HCT116 (cell line): ENCODE measurements at regions not wholly inside any gene's neighbourhood (a gene's known extent, or its start where the extent isn't known, plus 50 kb on each side); places are given as distances from the start of the nearest gene placed in this dataset.

Experiments
- ATAC-seq: fragments of 200-7000 bp; cut with Tn5 transposase; 2 replicates; pipeline ENCODE4 v1.9.1; 2020; ENCODE audit warnings: mild to moderate bottlenecking, moderate library complexity
- BruUV-seq: library from RNA; stranded (reverse); fragments of 400-500 nt; replicated peaks from 2 replicates; lab custom pipeline; 2021; lab: Mats Ljungman, UMichigan
- CTCF ChIA-PET: fragments of 300-600 bp; sonication (Branson Sonifier 250); formaldehyde crosslinking; loops from one replicate; lab custom pipeline; 2021; ENCODE audit warnings: antibody characterized with exemption; lab: Charles Lee
- POLR2A ChIA-PET: fragments of 300-600, 350-600 bp; sonication (Branson Sonifier 250); formaldehyde crosslinking; loops from one replicate; lab custom pipeline; 2021; ENCODE audit warnings: antibody characterized with exemption; lab: Charles Lee
- RAD21 ChIA-PET, 2 experiments: fragments of 300-600 bp; sonication (Branson Sonifier 250); formaldehyde crosslinking; loops; one replicate each; lab custom pipeline; 2023; ENCODE audit warnings: low total read pairs in 2 of 2; ENCODE audit not compliant: uncharacterized antibody in 2 of 2, unreplicated experiment in 2 of 2, low non-redundant PET in 1 of 2; lab: Charles Lee
- DNase-seq: peaks from one replicate; pipeline ENCODE4 v3.0.0-alpha.2; 2010; ENCODE audit warnings: low read depth, low spot score
- H2AFZ ChIP-seq: fragments of 200-600 bp; shearing (Covaris generic), sonication (generic); 2 replicates; pipeline ENCODE4 v1.6.1; 2017; ENCODE audit warnings: low read depth, mixed run types, mixed read lengths, antibody characterized with exemption, low read length; ENCODE audit not compliant: poor library complexity, severe bottlenecking
- H3K27ac ChIP-seq: 2 replicates; pipeline ENCODE4 v1.5.1; 2012; ENCODE audit warnings: low read depth, low read length
- H3K27me3 ChIP-seq: fragments of 200-600 bp; sonication (generic); 2 replicates; pipeline ENCODE4 v1.6.1; 2016; ENCODE audit warnings: mixed run types, low read length, mixed read lengths; ENCODE audit not compliant: insufficient read depth
- H3K36me3 ChIP-seq, 2 experiments: fragments of 200-500 bp in 1 of 2; fragments of 200-600 bp in 1 of 2; sonication (Bioruptor generic) in 1 of 2; sonication (generic) in 1 of 2; 2 replicates each; pipeline versions ENCODE4 v1.5.1 to v1.6.1; 2014 to 2016; ENCODE audit warnings: low read length in 2 of 2, inconsistent platforms in 1 of 2, mixed read lengths in 1 of 2, mixed run types in 1 of 2; ENCODE audit not compliant: insufficient read depth in 2 of 2, control insufficient read depth in 1 of 2
- H3K4me1 ChIP-seq, 2 experiments: fragments of 200-600 bp in 1 of 2; sonication (generic) in 1 of 2; 2 replicates each; pipeline versions ENCODE4 v1.5.1 to v1.6.1; 2012 to 2017; ENCODE audit warnings: low read length in 2 of 2, inconsistent platforms in 1 of 2, mild to moderate bottlenecking in 1 of 2, mixed read lengths in 1 of 2, mixed run types in 1 of 2, moderate library complexity in 1 of 2; ENCODE audit not compliant: insufficient read depth in 2 of 2, control insufficient read depth in 1 of 2
- H3K4me2 ChIP-seq: fragments of 200-600 bp; sonication (generic); 2 replicates; pipeline ENCODE4 v1.6.1; 2017; ENCODE audit warnings: mixed run types, low read length, mixed read lengths
- H3K4me3 ChIP-seq, 2 experiments: fragments of 200-600 bp in 1 of 2; sonication (generic) in 1 of 2; replicated peaks in 1 of 2; 2 replicates each; pipeline ENCODE4 v1.5.1; 2011 to 2016; ENCODE audit warnings: low read length in 2 of 2, control low read depth in 1 of 2, low read depth in 1 of 2, mild to moderate bottlenecking in 1 of 2, mixed read lengths in 1 of 2, mixed run types in 1 of 2
- H3K79me2 ChIP-seq: fragments of 200-600 bp; sonication (generic); 2 replicates; pipeline ENCODE4 v1.6.1; 2017; ENCODE audit warnings: mild to moderate bottlenecking, mixed run types, low read length, moderate library complexity, mixed read lengths; ENCODE audit not compliant: insufficient read depth
- H3K9ac ChIP-seq: fragments of 200-600 bp; sonication (generic); 2 replicates; pipeline ENCODE4 v1.6.1; 2016; ENCODE audit warnings: low read length, mixed read lengths
- H3K9me2 ChIP-seq: fragments of 200-600 bp; sonication (generic), shearing (Covaris generic); 2 replicates; pipeline ENCODE4 v1.6.1; 2017; ENCODE audit warnings: mixed run types, mild to moderate bottlenecking, moderate library complexity; ENCODE audit not compliant: insufficient read depth
- H3K9me3 ChIP-seq, 2 experiments: fragments of 200-500 bp in 1 of 2; fragments of 200-600 bp in 1 of 2; sonication (Bioruptor generic) in 1 of 2; sonication (generic) in 1 of 2; 2 replicates each; pipeline ENCODE4 v1.6.1; 2014 to 2017; ENCODE audit warnings: low read length in 2 of 2, mixed read lengths in 2 of 2, inconsistent platforms in 1 of 2, low read depth in 1 of 2, mild to moderate bottlenecking in 1 of 2, mixed run types in 1 of 2, moderate library complexity in 1 of 2; ENCODE audit not compliant: control insufficient read depth in 1 of 2, insufficient read depth in 1 of 2
- H4K20me1 ChIP-seq: fragments of 200-600 bp; sonication (generic), shearing (Covaris generic); 2 replicates; pipeline ENCODE4 v1.6.1; 2017; ENCODE audit warnings: mixed run types, mild to moderate bottlenecking, moderate library complexity; ENCODE audit not compliant: insufficient read depth
- ATF3 ChIP-seq: IDR thresholded peaks from 2 replicates; pipeline ENCODE4 v1.6.1; 2012
- CBX3 ChIP-seq: IDR thresholded peaks from 2 replicates; pipeline ENCODE4 v1.6.1; 2012; ENCODE audit warnings: low read depth
- CEBPB ChIP-seq: IDR thresholded peaks from 2 replicates; pipeline ENCODE4 v1.6.1; 2012; ENCODE audit warnings: low read depth
- CTCF ChIP-seq, 3 experiments: fragments of 200-600 bp in 1 of 3; sonication (generic) in 1 of 3; IDR thresholded peaks in 2 of 3; conservative IDR thresholded peaks in 1 of 3; 2 replicates each; pipeline ENCODE4 v1.5.1; 2012 to 2017; ENCODE audit warnings: low read depth in 2 of 3, low read length in 2 of 3, antibody characterized with exemption in 1 of 3, borderline replicate concordance in 1 of 3, control low read depth in 1 of 3, mild to moderate bottlenecking in 1 of 3, mixed read lengths in 1 of 3, mixed run types in 1 of 3, moderate library complexity in 1 of 3; ENCODE audit not compliant: insufficient read depth in 1 of 3
- EGR1 ChIP-seq: IDR thresholded peaks from 2 replicates; pipeline ENCODE4 v1.6.1; 2012; ENCODE audit warnings: low read depth
- ELF1 ChIP-seq: IDR thresholded peaks from 2 replicates; pipeline ENCODE4 v1.6.1; 2012; ENCODE audit warnings: low read depth, borderline replicate concordance
- EZH2 ChIP-seq: fragments of 200-600 bp; sonication (generic); IDR thresholded peaks from 2 replicates; pipeline ENCODE4 v1.6.1; 2017; ENCODE audit warnings: antibody characterized with exemption, mixed run types
- EZH2phosphoT487 ChIP-seq: fragments of 200-600 bp; IDR thresholded peaks from 2 replicates; pipeline ENCODE4 v1.6.1; 2018; ENCODE audit warnings: antibody characterized with exemption, borderline replicate concordance
- FOSL1 ChIP-seq: IDR thresholded peaks from 2 replicates; pipeline ENCODE4 v1.6.1; 2012; ENCODE audit warnings: low read depth
- JUND ChIP-seq: IDR thresholded peaks from 2 replicates; pipeline ENCODE4 v1.6.1; 2012
- MAX ChIP-seq: IDR thresholded peaks from 2 replicates; pipeline ENCODE4 v1.6.1; 2012
- POLR2AphosphoS5 ChIP-seq: IDR thresholded peaks from 2 replicates; pipeline ENCODE4 v1.6.1; 2011; ENCODE audit warnings: mild to moderate bottlenecking, low read depth, low read length, moderate library complexity
- RAD21 ChIP-seq: IDR thresholded peaks from 2 replicates; pipeline ENCODE4 v1.6.1; 2012; ENCODE audit warnings: low read depth, mild to moderate bottlenecking
- SIN3A ChIP-seq: IDR thresholded peaks from 2 replicates; pipeline ENCODE4 v1.6.1; 2012; ENCODE audit warnings: low read depth
- SP1 ChIP-seq: IDR thresholded peaks from 2 replicates; pipeline ENCODE4 v1.6.1; 2012; ENCODE audit warnings: low read depth
- TCF7L2 ChIP-seq: IDR thresholded peaks from 2 replicates; pipeline ENCODE4 v1.7.0; 2011; ENCODE audit warnings: borderline replicate concordance, inconsistent platforms; ENCODE audit not compliant: insufficient read depth, insufficient read length; ENCODE audit errors: extremely low read depth
- ZBTB33 ChIP-seq: IDR thresholded peaks from 2 replicates; pipeline ENCODE4 v1.6.1; 2011; ENCODE audit warnings: mild to moderate bottlenecking, low read length, moderate library complexity; ENCODE audit not compliant: insufficient replicate concordance; ENCODE audit errors: extremely low read depth
- ZFX ChIP-seq: fragments of 450-650 bp; IDR thresholded peaks from 2 replicates; pipeline ENCODE4 v1.6.1; 2017
- ZNF274 ChIP-seq: fragments of 200-500 bp; sonication (Bioruptor generic); IDR thresholded peaks from 2 replicates; pipeline ENCODE4 v1.6.1; 2014; ENCODE audit warnings: mild to moderate bottlenecking, low read depth, low read length, inconsistent platforms
- intact Hi-C: fragments of 100-400 bp; cut with micrococcal nuclease; formaldehyde crosslinking; loops from 2 replicates; pipeline ENCODE4 v1.10.0; 2022

- Histone ChIP-seq H3K9me2 (no peaks in the 10 kb centered on the region), H2AFZ (no peak overlapping the region), H3K27ac (no peak overlapping the region), H3K9me3 (no peaks in the 10 kb centered on the region), H4K20me1 (no peaks in the 10 kb centered on the region)
- ATAC-seq: no peak
- BruUV-seq: no TSS peak
- TF ChIP-seq TCF7L2 (no peak), MAX (no peak), FOSL1 (no peak), EGR1 (no peak), ATF3 (no peak), JUND (no peak), RAD21 (no peak), CEBPB (no peak), CBX3 (no peak), SP1 (no peak), ZFX (no peak), ELF1 (no peak), EZH2phosphoT487 (no peak), CTCF (IDR thresholded peaks at IDR 0.05 in 2 of 3, conservative IDR thresholded peaks at IDR 0.05 in 1 of 3; ENCODE audit: borderline replicate concordance in 1 of 3, insufficient read depth in 1 of 3, low read depth in 2 of 3, low read length in 2 of 3) (no peak), ZNF274 (no peak), EZH2 (no peak), ZBTB33 (no peak), SIN3A (no peak), POLR2AphosphoS5 (no peak)
- TF ChIP-seq, all 23 proteins: peak for 0
- Histone ChIP-seq H3K4me3 (no peak overlapping the region), H3K36me3 (no peaks in the 10 kb centered on the region), H3K79me2 (no peaks in the 10 kb centered on the region), H3K4me2 (no peak overlapping the region), H3K9ac (no peak overlapping the region), H3K27me3 (no peaks in the 10 kb centered on the region), H3K4me1 (no peaks in the 10 kb centered on the region)
- RAD21 ChIA-PET: no interaction called here
- CTCF ChIA-PET: no interaction called here
- DNase-seq: no peak
- intact Hi-C loops: no loop called here
- POLR2A ChIA-PET: no interaction called here
These were observed 1018.3 kb upstream of the AMELY start for GRCh38 chrY:7929866-7930265.
